ENCODE measurements at regions not wholly inside any gene's neighbourhood (a gene's known extent, or its start where the extent isn't known, plus 50 kb on each side); places are given as distances from the start of the nearest gene placed in this dataset.
"Not testable (repeated sequence)": the region's sequence is repeated elsewhere in the genome, so short reads cannot be mapped to it uniquely, and the experiment has no call there.

DNA sequence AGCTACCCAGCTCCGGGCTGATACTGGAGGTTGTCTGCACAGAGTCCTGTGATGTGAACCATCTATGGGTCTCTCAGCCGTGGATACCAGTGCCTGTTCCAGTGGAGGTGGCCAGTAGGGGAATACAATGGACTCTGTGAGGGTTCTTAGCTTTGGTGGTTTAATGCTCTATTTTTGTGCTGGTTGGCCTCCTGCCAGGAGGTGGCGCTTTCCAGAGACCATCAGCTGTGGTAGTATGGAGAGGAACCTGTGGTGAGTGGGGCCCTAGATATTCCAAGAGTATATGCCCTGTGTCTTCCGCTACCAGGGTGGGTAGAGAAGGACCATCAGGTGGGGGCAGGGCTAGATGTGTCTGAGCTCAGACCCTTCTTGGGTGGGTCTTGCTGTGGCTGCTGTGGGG lies 103.0 kb upstream of the RXFP1 start:
- H3K4me2 ChIP-seq (ENCODE audit: low read depth, low read length, poor library complexity, severe bottlenecking); H3K4me1 ChIP-seq (ENCODE audit: insufficient read depth, low read length, poor library complexity, severe bottlenecking); H3K9me2 ChIP-seq (replicated peaks; ENCODE audit: low read depth, low read length); H3K4me3 ChIP-seq (ENCODE audit: low read length, poor library complexity, severe bottlenecking); H3K9ac ChIP-seq (ENCODE audit: low read depth, low read length, poor library complexity, severe bottlenecking); H3K79me2 ChIP-seq (ENCODE audit: insufficient read depth, low read length); H3K27me3 ChIP-seq (ENCODE audit: insufficient read depth, low read length, poor library complexity, severe bottlenecking); H2AFZ ChIP-seq (ENCODE audit: low read length); H3K9me3 ChIP-seq (ENCODE audit: insufficient read depth, low read depth, low read length); H3F3A ChIP-seq (ENCODE audit: low read depth); H4K20me1 ChIP-seq (ENCODE audit: insufficient read depth, low read length, poor library complexity, severe bottlenecking); H3K36me3 ChIP-seq (ENCODE audit: insufficient read depth, low read length): not testable (repeated sequence)
- TF ChIP-seq CTCF (conservative IDR thresholded peaks at IDR 0.05; ENCODE audit: low read length): 0 out of 2 replicates have a peak, but pooled peaks have one; percentile 21

- no peaks in the 10 kb centered on the region for H4K20me1 ChIP-seq (ENCODE audit: insufficient read depth, low read length, poor library complexity, severe bottlenecking)
- no peaks in the 10 kb centered on the region for H3K27me3 ChIP-seq (ENCODE audit: insufficient read depth, low read length, poor library complexity, severe bottlenecking)
- H3K9me2 ChIP-seq (replicated peaks; ENCODE audit: low read depth, low read length): no peaks in the 10 kb centered on the region
- no peaks in the 10 kb centered on the region for H3K36me3 ChIP-seq (ENCODE audit: insufficient read depth, low read length)
- no peaks in the 10 kb centered on the region for H3K4me1 ChIP-seq (ENCODE audit: insufficient read depth, low read length, poor library complexity, severe bottlenecking)
- H3K9ac ChIP-seq (ENCODE audit: low read depth, low read length, poor library complexity, severe bottlenecking): no peak overlapping the region
- no peak overlapping the region for H3K4me2 ChIP-seq (ENCODE audit: low read depth, low read length, poor library complexity, severe bottlenecking)
- H3F3A ChIP-seq (ENCODE audit: low read depth): no peaks in the 10 kb centered on the region
- H3K9me3 ChIP-seq (ENCODE audit: insufficient read depth, low read depth, low read length): no peaks in the 10 kb centered on the region
- no peak for TF ChIP-seq EZH2phosphoT487 (IDR thresholded peaks at IDR 0.05; ENCODE audit: borderline replicate concordance)
- no peak for TF ChIP-seq CTCF (conservative IDR thresholded peaks at IDR 0.05; ENCODE audit: low read length)
- H3K79me2 ChIP-seq (ENCODE audit: insufficient read depth, low read length): no peaks in the 10 kb centered on the region
- H3K4me3 ChIP-seq (ENCODE audit: low read length, poor library complexity, severe bottlenecking): no peak overlapping the region
- no peak overlapping the region for H2AFZ ChIP-seq (ENCODE audit: low read length)
These were observed 100.9 kb upstream of the RXFP1 start for GRCh38 chr4:158420782-158421181.

DNA sequence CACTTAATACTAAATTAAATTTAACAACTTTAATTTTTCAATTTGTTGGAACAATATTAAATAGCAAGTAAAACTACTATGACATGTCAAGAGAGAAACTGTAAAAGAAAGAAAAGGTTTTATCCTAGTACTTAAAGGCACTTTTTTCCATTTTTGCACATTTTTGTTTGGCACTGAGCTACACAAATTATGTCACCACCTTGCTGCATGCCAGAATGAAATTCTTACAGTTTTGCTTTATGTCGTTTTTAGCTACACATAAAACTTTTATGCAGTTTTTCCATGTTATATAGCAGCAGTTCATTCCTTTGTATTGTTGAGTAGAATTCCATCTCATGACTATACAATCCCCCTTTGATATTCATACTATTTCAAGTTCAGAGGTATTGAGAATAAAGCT lies 99.1 kb upstream of the RXFP1 start:
- Histone ChIP-seq H3K4me3 (ENCODE audit: low read length, poor library complexity, severe bottlenecking) (no peak overlapping the region), H3K9me3 (ENCODE audit: insufficient read depth, low read depth, low read length) (no peaks in the 10 kb centered on the region), H3K9ac (ENCODE audit: low read depth, low read length, poor library complexity, severe bottlenecking) (no peak overlapping the region), H2AFZ (ENCODE audit: low read length) (no peak overlapping the region), H4K20me1 (ENCODE audit: insufficient read depth, low read length, poor library complexity, severe bottlenecking) (no peaks in the 10 kb centered on the region), H3K79me2 (ENCODE audit: insufficient read depth, low read length) (no peaks in the 10 kb centered on the region), H3K4me2 (ENCODE audit: low read depth, low read length, poor library complexity, severe bottlenecking) (no peak overlapping the region), H3K9me2 (replicated peaks; ENCODE audit: low read depth, low read length) (no peaks in the 10 kb centered on the region), H3K4me1 (ENCODE audit: insufficient read depth, low read length, poor library complexity, severe bottlenecking) (no peaks in the 10 kb centered on the region), H3K36me3 (ENCODE audit: insufficient read depth, low read length) (no peaks in the 10 kb centered on the region), H3K27me3 (ENCODE audit: insufficient read depth, low read length, poor library complexity, severe bottlenecking) (no peaks in the 10 kb centered on the region), H3F3A (ENCODE audit: low read depth) (no peaks in the 10 kb centered on the region)
- TF ChIP-seq EZH2phosphoT487 (IDR thresholded peaks at IDR 0.05; ENCODE audit: borderline replicate concordance) (no peak), CTCF (conservative IDR thresholded peaks at IDR 0.05; ENCODE audit: low read length) (no peak)

Measured in Loucy (cell line).